ENCODE measurements at regions not wholly inside any gene's neighbourhood (a gene's known extent, or its start where the extent isn't known, plus 50 kb on each side); places are given as distances from the start of the nearest gene placed in this dataset.

DNA sequence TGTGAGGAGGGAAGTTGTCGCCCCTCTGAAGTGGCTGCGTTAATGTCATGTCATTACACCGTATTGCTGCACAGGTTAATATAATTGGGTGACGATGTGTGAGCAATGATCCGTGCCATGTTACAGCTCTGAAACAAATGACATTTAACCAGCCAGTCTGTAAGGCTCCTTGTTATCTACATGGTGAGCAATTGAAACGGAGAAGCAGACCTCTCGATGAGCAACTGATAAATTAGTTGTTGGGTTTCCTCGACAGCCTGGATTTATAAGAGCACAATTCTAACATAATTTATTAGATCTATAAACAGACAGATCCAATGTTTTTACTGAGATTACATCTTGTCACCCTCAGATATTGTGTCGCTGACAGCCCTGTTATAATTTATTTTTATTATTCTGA lies 49.9 kb upstream of the MAFB start:
- Mint-ChIP-seq H3K27ac (no peak overlapping the region), H3K4me3 (no peak overlapping the region), H3K36me3 (ENCODE audit: low read depth) (no peaks in the 10 kb centered on the region), H3K27me3 (ENCODE audit: insufficient read depth) (peaks cover 11% of the 10 kb centered on the region), H3K9me3 (no peaks in the 10 kb centered on the region), H3K4me1 (ENCODE audit: low read depth) (no peaks in the 10 kb centered on the region)
- no peak for DNase-seq (ENCODE audit: low spot score)
- intact Hi-C loops (cut with micrococcal nuclease) = no loop called here

GRCh38 chr20:40739841-40740240 lies 50.8 kb upstream of the MAFB start:
- intact Hi-C loops (cut with micrococcal nuclease) = loop anchor here (10.0 kb wide), 1 partner anchor 145 kb away; no protein-coding TSS in a partner anchor
- H3K27me3 Mint-ChIP-seq (ENCODE audit: insufficient read depth) = peaks cover 11% of the 10 kb centered on the region
- no peak overlapping the region for H3K4me3 Mint-ChIP-seq
- H3K27ac Mint-ChIP-seq = no peak overlapping the region
- no peaks in the 10 kb centered on the region for H3K9me3 Mint-ChIP-seq
- DNase-seq (ENCODE audit: low spot score) = no peak
- H3K4me1 Mint-ChIP-seq (ENCODE audit: low read depth) = no peaks in the 10 kb centered on the region
- no peaks in the 10 kb centered on the region for H3K36me3 Mint-ChIP-seq (ENCODE audit: low read depth)

DNA sequence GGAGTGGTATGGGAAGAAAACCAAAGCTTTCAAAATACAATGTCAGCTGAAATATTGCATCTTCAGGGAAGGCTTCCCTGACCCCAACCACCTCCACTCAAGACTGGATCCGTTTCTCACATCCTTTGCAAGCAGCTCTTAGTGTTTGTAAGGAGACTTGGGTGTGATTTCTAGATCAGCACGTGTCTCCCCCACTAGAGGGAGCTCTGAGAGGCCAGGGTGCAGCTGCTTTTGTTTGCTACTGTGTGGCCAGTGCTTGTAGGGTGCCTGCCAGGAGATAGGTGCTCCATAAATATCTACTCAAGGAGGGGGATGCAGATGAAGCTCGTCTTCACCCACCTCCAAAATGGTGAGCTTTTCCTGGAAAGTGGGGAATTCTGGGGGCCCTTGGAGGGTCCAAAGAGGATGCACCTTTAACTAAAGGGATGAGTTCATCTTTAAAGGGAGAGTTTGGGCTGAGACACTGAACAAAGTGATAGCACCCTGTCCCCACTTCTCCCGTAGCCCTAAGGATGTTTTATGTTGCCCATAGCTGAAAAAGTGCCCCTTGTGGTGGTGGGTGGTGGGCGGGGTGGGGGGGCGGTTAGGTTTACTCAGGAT lies 52.6 kb upstream of the MAFB start:
- intact Hi-C loops (cut with micrococcal nuclease) = loop anchor here (1.0 to 10.0 kb wide), 2 partner anchors 143 to 222 kb away; no protein-coding TSS in a partner anchor
- H3K9me3 Mint-ChIP-seq = no peaks in the 10 kb centered on the region
- H3K36me3 Mint-ChIP-seq (ENCODE audit: low read depth) = no peaks in the 10 kb centered on the region
- peaks cover 14% of the 10 kb centered on the region for H3K27me3 Mint-ChIP-seq (ENCODE audit: insufficient read depth)
- peak; percentile 19 for DNase-seq (ENCODE audit: low spot score)
- H3K4me3 Mint-ChIP-seq = no peak overlapping the region
- no peaks in the 10 kb centered on the region for H3K4me1 Mint-ChIP-seq (ENCODE audit: low read depth)
- H3K27ac Mint-ChIP-seq = no peak overlapping the region

DNA sequence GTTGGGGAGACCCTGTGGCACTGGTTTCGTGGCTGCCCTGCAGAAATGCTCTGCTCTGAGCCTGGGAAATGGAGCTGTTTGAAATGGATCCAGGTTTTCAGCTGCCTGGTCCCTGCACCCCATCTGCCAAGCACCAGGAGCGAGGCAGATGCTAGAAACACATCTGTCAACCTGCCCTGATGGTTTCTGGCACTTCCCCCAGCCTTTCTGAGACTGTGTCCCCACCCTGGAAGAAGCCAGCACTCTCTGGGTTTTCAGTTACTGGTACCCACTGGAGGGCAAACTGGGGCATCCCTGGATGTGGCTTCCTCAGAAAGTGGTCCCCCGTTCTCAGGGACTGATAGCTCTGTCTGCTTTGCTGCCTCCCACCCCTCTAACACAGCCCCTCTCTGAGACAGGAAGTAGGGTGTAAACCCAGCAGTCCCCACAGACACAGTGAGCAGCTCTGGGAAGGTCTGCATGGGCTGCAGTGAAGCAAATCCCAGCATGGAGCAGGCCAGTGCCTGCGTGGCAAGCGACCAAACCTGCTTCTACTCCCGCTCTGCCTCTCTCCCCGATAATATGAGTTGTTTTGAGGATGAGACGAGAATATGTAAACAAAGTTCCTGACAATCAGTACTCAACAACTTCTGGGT lies 54.2 kb upstream of the MAFB start:
- Mint-ChIP-seq H3K36me3 (ENCODE audit: low read depth) (no peaks in the 10 kb centered on the region), H3K27me3 (ENCODE audit: insufficient read depth) (peaks cover 14% of the 10 kb centered on the region), H3K4me1 (ENCODE audit: low read depth) (no peaks in the 10 kb centered on the region), H3K27ac (no peak overlapping the region), H3K4me3 (no peak overlapping the region), H3K9me3 (no peaks in the 10 kb centered on the region)
- intact Hi-C loops (cut with micrococcal nuclease) = loop anchor here (10.0 kb wide), 1 partner anchor 142 kb away; no protein-coding TSS in a partner anchor
- DNase-seq (ENCODE audit: low spot score) = no peak

GRCh38 chr20:40744072-40744817 lies 55.2 kb upstream of the MAFB start:
- no peak for DNase-seq (ENCODE audit: low spot score)
- no peaks in the 10 kb centered on the region for H3K4me1 Mint-ChIP-seq (ENCODE audit: low read depth)
- no peaks in the 10 kb centered on the region for H3K36me3 Mint-ChIP-seq (ENCODE audit: low read depth)
- no peak overlapping the region for H3K4me3 Mint-ChIP-seq
- peaks cover 14% of the 10 kb centered on the region for H3K27me3 Mint-ChIP-seq (ENCODE audit: insufficient read depth)
- no peak overlapping the region for H3K27ac Mint-ChIP-seq
- H3K9me3 Mint-ChIP-seq = no peaks in the 10 kb centered on the region
- intact Hi-C loops (cut with micrococcal nuclease) = loop anchor here (10.0 kb wide), 1 partner anchor 141 kb away; no protein-coding TSS in a partner anchor

GRCh38 chr20:40744818-40745175 lies 55.8 kb upstream of the MAFB start:
- Mint-ChIP-seq H3K36me3 (ENCODE audit: low read depth) (no peaks in the 10 kb centered on the region), H3K9me3 (no peaks in the 10 kb centered on the region), H3K4me3 (no peak overlapping the region), H3K27me3 (ENCODE audit: insufficient read depth) (peaks cover 14% of the 10 kb centered on the region), H3K27ac (no peak overlapping the region), H3K4me1 (ENCODE audit: low read depth) (no peaks in the 10 kb centered on the region)
- DNase-seq (ENCODE audit: low spot score) = no peak
- intact Hi-C loops (cut with micrococcal nuclease) = loop anchor here (10.0 kb wide), 1 partner anchor 140 kb away; no protein-coding TSS in a partner anchor

- Mint-ChIP-seq H3K4me3 (no peak overlapping the region), H3K36me3 (ENCODE audit: low read depth) (no peaks in the 10 kb centered on the region), H3K4me1 (ENCODE audit: low read depth) (no peaks in the 10 kb centered on the region), H3K9me3 (no peaks in the 10 kb centered on the region), H3K27ac (no peak overlapping the region), H3K27me3 (ENCODE audit: insufficient read depth) (peaks cover 11% of the 10 kb centered on the region)
- no peak for DNase-seq (ENCODE audit: low spot score)
- intact Hi-C loops (cut with micrococcal nuclease) = loop anchor here (10.0 kb wide), 1 partner anchor 139 kb away; no protein-coding TSS in a partner anchor
Observed at GRCh38 chr20:40746251-40746650, 57.2 kb upstream of the MAFB start.

DNA sequence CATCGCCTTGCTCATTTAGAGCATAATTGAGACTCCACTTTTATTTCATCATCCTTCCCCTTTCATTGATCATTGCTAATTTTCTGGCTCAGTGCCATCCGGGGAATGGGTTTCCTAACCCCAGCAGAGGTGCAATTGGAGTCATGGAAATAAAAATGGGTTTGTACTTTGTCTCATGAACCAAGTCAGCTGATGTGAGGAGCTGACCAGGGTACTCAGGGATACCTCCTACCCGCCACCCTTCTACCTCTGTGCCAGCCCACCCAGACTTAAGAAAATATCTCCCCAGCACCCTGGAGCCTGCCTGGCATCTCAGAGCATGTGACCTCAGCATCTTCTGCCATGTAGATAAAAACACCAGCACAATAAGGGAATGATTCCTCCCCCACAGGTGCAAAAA lies 59.1 kb upstream of the MAFB start:
- no peak for DNase-seq (ENCODE audit: low spot score)
- Mint-ChIP-seq H3K4me1 (ENCODE audit: low read depth) (no peaks in the 10 kb centered on the region), H3K36me3 (ENCODE audit: low read depth) (no peaks in the 10 kb centered on the region), H3K9me3 (no peaks in the 10 kb centered on the region), H3K27me3 (ENCODE audit: insufficient read depth) (peaks cover 8% of the 10 kb centered on the region), H3K4me3 (no peak overlapping the region), H3K27ac (no peak overlapping the region)
- intact Hi-C loops (cut with micrococcal nuclease) = loop anchor here (10.0 kb wide), 1 partner anchor 137 kb away; no protein-coding TSS in a partner anchor

DNA sequence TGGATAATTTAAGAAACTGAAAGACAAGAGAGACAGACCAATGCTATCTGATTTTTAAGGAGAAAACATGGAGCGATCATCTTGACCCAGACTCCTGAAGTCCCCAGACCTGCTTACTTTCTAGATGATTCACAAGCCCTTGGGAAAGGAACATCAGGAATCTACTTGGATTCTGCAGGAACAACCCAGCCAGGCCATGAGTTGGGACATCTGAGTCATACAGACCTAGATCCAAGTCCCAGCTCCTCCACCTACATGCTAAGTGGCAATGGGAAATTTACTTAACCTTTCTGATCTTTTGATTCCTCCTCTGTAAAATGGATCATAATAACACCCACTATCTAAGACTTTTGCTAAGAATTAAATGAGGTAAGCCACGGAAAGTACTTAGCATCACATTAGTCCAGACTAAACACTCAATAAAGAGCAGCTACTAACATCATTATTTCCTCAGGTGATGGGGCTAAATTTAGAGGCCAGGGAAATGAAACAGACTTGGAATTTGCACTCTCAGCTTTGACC lies 61.0 kb upstream of the MAFB start:
- Mint-ChIP-seq H3K4me1 (ENCODE audit: low read depth) (no peaks in the 10 kb centered on the region), H3K27me3 (ENCODE audit: insufficient read depth) (peaks cover 3% of the 10 kb centered on the region), H3K9me3 (no peaks in the 10 kb centered on the region), H3K36me3 (ENCODE audit: low read depth) (no peaks in the 10 kb centered on the region), H3K4me3 (no peak overlapping the region), H3K27ac (no peak overlapping the region)
- DNase-seq (ENCODE audit: low spot score) = no peak
- intact Hi-C loops (cut with micrococcal nuclease) = loop anchor here (10.0 kb wide), 1 partner anchor 135 kb away; no protein-coding TSS in a partner anchor

DNA sequence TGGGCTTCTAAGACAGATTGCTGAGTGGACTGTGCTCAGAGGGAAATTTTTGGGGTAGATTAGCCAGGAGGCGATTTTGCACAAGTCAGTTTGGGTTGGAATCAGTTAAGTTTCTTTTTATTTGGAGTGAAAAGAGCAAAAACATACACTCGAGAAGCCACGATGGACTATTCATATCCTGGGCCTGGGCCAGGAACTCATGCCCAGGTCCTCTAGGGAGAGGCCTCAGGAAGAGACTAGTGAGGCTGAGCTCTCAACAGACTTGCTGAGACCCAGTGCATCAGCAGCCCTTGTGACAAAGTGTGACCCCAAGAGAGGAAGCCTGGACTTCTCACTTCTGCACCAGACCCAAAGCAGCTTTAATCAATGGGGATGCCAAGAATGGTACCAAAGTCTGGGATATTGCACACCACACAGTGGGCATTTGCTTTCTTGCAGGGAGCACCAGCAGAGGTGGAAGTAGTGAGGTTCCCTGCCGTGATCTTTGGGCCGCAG lies 61.6 kb upstream of the MAFB start:
- Mint-ChIP-seq H3K9me3 (no peaks in the 10 kb centered on the region), H3K4me1 (ENCODE audit: low read depth) (no peaks in the 10 kb centered on the region), H3K27ac (no peak overlapping the region), H3K36me3 (ENCODE audit: low read depth) (no peaks in the 10 kb centered on the region), H3K27me3 (ENCODE audit: insufficient read depth) (no peaks in the 10 kb centered on the region), H3K4me3 (no peak overlapping the region)
- intact Hi-C loops (cut with micrococcal nuclease) = no loop called here
- DNase-seq (ENCODE audit: low spot score) = no peak

DNA sequence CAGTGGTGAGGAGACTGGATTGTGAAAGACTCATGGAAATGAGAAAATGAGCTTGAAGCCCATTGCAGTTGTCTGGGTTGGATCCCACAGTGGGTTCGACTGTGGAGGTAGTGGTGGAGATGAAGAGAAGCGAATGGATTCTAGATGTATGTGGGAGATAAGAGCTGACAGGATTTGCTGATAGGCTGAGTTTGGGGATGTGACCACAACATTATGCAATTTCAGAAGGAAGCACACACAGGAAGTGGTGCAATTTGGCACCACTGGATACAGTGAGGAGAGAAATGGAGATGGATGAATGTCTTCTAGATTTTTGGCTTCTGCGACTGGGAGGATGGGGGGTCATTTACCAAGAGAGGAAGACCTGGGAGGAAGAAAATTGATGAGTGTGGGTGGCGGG lies 64.4 kb upstream of the MAFB start:
- no peak overlapping the region for H3K27ac Mint-ChIP-seq
- intact Hi-C loops (cut with micrococcal nuclease) = no loop called here
- no peak overlapping the region for H3K4me3 Mint-ChIP-seq
- H3K4me1 Mint-ChIP-seq (ENCODE audit: low read depth) = peaks cover 20% of the 10 kb centered on the region
- H3K27me3 Mint-ChIP-seq (ENCODE audit: insufficient read depth) = no peaks in the 10 kb centered on the region
- no peaks in the 10 kb centered on the region for H3K36me3 Mint-ChIP-seq (ENCODE audit: low read depth)
- DNase-seq (ENCODE audit: low spot score) = no peak
- H3K9me3 Mint-ChIP-seq = no peaks in the 10 kb centered on the region

GRCh38 chr20:40754339-40754943 lies 65.4 kb upstream of the MAFB start:
- Mint-ChIP-seq H3K36me3 (ENCODE audit: low read depth) (no peaks in the 10 kb centered on the region), H3K27ac (no peak overlapping the region), H3K4me3 (no peak overlapping the region), H3K9me3 (no peaks in the 10 kb centered on the region), H3K27me3 (ENCODE audit: insufficient read depth) (peaks cover 3% of the 10 kb centered on the region), H3K4me1 (ENCODE audit: low read depth) (peaks cover 20% of the 10 kb centered on the region)
- DNase-seq (ENCODE audit: low spot score) = no peak
- intact Hi-C loops (cut with micrococcal nuclease) = no loop called here
